ENCODE measurements at regions not wholly inside any gene's neighbourhood (a gene's known extent, or its start where the extent isn't known, plus 50 kb on each side); places are given as distances from the start of the nearest gene placed in this dataset.

DNA sequence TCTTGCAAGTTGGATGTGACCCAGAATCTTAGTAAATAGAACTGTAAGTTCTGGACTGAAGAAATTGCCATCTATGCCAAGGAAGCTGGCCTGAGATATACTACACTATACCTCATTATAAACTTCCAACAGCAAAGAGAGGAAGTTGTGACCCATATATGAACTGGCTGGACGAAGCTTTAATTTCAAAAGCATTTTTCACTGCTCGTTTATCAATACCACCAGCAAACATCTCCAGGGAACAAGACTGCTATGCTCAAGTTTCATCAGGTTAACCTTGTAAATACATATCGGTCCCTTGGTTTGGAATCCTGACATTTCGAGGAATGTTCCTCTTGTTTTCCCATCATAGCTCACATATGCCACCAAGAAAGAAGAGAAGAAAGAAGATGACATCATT, 334.5 kb upstream of the IGFBP7 start:
- no peak for DNase-seq

DNA sequence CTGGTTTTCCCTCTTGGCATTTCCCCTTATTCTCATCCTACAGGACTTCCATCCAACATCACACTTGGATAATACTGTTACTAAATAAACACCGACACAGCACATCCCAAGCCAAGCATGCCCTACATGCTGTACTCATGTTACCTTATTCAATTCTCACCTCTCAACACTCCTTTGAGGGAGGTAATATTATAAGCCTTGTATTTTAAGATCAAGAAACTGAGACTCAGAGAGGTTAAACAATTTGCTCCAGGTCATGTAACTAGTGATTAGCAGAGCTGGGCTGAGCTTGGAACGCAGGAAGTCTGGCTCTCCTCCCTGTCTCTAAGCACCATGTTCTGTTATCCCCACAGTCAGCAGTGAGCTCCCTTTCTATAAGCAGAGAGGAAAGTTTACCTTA, 333.6 kb upstream of the IGFBP7 start:
- no peak for DNase-seq

DNA sequence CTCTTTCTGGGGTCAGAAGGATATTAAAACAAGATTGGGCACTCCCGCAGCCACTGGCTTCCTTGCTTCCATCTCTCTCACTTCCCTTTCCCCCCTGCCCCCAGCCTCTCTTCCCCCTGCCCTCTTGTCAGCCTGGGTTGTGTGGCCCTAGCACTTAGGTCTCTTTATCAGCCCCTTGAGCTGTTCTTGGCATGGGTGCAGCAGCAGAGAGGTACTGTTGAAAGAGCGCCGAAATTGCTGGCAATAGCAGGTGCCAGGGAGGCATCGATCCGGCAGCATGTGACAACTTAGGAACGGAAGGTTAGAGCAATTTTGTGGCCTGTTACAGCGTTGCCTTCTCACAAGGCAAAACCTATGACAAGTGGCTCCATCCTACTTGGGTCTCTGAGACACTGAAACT, 333.1 kb upstream of the IGFBP7 start:
- DNase-seq: no peak

DNA sequence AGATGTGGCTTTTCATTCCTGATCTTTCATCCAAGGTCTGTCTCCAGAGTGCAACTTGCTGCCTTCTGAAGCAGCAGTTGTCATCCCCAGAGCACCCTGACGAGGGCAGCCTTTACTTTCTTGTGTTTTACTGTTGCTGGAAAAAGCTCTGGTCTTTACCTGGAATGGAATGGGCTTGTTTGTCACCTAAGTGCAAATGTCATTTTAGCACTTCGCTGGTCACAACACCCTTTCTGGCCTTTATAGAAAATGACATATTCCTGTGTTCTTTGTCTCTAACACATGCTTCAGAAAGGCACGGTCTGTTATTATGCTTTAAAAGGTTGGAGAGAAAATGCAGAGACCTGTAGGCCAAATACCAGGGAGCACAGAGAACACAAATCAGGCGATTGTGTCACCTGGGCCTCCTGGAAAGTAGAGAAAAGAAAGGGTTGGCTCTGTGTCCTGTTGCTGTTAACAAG, 332.7 kb upstream of the IGFBP7 start:
- DNase-seq: peak; percentile 20

DNA sequence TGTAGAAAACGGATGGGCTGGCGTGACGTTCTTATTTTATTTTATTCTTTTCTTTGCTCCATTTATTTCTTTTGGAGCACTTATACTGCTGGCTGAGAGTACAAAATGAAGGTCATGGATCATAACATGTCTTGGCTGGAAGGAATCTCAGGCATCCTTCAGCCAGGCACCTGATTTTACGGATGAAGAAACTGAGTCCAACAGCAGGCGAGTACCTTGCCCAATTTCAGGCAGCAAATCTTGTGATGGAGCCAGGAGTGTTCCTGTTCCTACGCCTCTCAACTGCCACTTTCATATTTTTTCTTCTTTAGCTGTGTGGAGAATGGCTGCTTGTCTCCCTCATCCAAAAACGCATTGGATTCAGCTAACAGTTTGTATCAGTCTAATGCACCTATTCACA, 332.1 kb upstream of the IGFBP7 start:
- DNase-seq: no peak

DNA sequence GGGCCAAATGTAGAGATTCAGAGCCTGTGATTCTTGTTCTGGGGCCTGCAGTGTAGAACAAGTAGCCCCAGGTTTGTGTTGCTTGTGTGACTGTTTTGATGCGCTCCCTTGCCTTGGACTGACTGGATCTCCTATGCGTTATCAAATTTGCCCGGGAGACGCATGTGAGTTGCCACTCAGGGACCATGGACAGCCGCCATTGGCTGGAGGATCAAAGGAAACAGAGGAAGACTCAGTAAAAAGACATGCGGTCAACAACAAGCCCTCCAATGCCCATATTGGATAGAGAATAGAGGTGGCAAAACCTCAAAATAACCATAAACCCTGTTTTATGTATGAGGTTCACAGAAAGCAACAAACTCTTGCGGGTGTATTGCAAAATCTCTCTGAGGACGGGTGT, 327.5 kb upstream of the IGFBP7 start:
- DNase-seq: no peak

DNA sequence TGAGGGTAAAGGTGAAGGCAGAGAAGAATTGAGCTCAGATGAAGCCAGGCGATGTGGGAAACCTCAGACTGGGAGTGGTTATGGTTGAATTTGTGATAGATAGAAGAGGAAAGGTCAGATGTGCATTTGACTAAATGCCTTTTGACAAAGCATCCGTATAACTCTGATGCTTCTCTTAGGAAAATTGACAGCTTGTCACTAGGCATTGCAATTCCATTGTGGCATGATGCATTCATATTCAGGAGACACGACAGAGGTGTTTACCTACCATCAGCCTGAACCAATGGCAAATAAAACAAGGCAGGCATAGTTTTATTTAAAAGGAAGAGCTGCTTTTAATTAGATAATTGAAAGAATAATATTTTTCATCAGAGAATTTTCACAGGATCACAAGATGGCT, 325.1 kb upstream of the IGFBP7 start:
- DNase-seq: no peak

DNA sequence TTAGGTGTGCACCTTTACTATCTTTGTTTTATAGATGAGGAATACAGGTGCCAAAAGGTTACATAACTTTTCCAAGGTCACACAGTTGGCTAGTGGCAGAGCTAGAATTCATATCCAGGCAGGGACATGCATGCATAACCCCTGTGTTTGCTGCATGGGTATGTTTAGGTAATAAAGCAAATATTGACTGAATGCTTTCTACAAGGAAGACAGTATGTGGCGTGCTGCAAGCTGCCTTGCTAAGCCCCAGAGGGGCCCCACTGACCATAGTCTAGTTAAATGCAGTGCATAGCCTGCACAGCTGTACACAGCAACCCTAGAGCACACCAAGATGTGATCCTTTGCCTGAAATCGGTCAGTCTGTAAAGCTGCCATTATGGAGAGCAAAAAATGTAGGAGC, 320.5 kb upstream of the IGFBP7 start:
- DNase-seq: no peak

DNA sequence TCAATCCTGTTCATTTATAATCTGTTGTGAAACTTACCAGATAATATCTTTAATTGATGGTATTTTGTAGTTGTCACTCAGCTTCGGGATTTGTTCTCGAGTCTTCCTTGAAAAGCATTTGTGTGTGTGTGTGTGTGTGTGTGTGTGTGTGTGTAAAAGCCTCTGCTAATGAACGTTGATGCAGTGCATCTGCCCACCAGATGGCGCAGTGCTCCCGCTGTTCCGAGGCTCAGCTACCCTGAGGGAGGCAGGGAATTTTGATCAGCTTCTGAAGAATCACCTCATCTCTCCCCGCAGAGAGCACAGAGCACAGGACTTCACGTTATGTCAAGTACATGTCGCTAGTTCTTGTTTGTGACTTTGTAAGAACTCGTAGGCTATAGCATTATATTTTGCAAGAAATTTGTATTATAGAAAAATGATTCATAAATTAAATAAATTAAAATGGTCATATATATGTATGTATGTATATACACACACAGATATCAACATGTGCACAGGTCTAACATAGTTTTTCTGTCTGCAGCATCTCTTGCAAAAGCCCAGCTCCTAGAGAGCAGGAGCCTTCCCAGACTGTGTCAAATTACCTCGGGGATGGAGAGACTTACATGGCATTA, 316.7 kb upstream of the IGFBP7 start:
- peak; percentile 37 for DNase-seq

DNA sequence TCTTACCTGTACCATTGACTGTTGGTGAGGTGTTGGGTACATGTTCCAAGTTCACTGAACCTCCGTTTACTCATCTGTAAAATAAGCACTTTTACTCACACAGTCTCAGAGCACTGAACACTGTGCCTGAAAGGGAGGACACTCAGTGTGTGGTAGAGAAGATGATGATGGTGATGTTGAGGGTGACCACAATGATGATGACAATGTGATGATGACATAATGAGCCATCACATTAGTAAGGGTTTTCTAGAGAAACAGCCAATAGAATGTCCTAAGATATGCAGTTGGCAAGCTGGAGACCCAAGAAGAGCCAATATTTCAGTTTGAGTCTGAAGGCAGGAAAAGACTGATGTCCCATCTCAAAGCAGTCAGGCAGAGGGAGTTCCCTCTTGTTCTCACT, 315.4 kb upstream of the IGFBP7 start:
- no peak for DNase-seq

DNA sequence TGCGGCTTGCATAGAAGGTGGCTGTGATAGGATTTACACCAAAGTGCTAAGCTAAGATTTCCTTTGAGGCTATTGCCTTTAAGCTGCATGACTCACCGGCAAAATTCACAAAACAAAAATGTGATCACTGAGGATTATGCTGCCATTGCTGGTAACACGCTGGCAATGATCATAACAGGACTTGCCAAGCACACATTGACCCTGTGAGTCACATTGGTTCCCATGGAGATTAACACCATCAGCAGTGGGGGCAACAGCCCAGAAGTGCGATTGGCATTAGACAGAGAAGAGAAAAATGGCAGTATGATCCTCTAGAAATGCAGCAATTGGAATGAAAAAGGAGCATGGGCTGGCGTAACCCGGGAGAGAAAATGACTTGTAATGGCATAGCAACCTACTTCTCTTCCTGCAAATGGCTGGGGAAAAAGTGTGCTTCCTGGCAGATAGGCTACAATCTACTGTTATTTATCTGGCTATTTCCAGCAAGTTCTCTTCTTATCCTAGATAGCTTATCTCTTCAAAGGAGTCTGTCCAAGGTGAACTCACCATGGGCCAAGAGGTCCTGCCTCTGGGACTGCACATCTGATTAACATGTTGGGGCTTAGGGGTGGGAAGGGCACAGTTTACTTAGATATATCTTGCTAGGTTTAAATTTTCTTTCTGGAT, 314.2 kb upstream of the IGFBP7 start:
- no peak for DNase-seq

DNA sequence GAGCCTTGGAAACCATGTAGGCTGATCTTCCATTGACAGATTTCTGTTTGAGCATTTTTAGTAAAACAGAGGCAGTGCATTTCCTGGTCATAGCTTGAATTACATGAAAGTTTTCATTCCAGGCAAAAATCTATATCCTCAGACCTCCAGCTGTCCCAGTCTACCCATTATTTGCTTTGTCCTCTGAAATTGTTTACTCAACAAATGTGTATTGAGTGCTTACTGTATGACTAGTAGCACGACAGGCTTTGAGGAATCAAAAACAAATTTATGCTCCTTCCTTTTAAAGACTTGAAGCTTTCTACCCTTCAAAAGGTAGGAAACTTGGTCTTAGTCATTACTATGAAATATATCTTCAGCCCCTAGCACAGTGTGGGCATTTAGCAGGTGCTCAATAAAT, 307.9 kb upstream of the IGFBP7 start:
- DNase-seq: no peak

DNA sequence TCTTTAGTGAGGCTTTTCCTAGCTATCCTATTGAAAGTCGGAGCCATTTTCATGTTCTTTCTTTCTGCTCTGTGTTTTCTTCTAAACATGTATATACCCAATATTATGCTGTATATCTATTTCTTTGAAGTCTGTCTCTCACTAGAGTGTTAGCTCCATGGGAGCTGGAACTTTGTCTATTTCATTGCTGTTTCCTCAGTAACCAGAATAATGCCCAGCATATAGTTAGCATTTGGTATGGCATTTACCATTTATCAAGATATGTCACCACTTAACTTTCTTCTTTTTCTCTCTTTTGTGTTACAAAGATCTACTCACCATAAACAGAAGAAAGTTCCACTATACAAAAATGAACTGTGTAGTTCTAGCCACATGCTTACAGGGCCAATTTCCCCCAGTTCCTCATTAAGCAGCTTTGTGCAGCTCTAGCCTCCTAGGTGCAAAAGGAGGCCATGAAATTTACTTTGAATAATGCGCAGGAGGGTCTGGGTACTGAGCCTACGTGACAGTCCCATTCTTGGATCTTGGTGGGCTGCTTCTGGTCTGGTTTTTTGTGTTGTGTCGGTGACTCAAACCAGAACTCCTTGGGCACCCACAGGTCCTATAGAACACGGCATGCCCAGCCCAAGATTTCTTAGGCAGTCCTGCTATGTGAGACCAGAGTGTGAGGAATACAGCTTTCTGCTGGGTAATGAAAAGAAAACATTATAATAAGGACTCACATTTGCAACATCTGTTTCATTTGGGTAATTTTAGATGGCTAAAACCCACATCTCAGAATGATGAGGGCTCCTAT, 302.3 kb upstream of the IGFBP7 start:
- no peak for DNase-seq

DNA sequence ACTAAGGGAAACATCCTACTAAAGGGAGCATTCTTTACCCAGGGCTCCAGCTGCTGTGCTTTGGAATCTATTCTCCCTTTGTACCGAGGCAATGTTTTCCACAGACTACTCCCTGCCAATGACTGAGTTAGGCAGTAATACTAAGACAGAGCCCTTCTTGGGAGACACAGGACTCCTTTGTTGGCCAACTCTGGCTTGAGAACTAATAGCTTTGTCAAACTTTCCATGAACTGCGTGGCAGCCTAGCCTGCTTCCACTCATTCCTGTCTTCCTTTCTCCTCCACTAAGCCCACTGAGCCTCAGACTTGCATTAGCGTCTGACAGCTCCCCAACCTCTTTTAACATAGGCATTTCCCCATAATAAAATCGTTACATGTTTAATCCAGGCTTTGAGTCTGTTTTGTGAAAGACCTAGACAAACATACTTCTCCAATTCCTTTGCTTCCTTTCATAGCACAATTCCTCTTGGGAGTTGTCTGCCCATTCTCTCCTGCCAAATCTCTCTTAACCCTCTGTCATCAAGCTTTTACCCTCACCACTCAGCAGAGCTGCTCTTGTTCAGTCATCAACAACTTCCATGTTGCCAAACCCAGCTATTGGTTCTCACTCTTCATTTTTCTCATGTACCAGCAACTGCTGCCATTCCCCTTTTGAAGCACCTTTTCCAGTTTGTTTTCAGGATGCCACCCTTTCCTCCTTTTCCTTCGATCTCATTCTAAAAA, 300.3 kb upstream of the IGFBP7 start:
- no peak for DNase-seq

DNA sequence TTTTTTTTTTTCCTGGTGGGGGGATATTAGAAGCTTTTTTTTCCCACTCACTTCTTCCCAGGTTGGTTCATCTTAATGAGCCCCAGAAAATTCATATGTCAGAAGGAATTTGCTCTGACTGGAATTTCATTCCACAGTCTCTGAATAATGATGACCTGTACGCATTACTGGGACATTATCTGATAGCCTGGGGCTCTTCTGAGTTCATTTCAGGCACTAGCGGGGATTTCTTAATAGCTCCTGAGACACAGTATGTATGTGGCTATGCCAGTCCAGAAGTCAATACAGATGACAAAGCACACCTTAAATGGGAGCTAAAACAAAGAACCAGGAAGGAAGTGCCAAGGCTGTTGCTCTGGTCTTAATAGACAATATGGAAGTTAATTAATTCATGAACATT, 295.2 kb upstream of the IGFBP7 start:
- DNase-seq: no peak

DNA sequence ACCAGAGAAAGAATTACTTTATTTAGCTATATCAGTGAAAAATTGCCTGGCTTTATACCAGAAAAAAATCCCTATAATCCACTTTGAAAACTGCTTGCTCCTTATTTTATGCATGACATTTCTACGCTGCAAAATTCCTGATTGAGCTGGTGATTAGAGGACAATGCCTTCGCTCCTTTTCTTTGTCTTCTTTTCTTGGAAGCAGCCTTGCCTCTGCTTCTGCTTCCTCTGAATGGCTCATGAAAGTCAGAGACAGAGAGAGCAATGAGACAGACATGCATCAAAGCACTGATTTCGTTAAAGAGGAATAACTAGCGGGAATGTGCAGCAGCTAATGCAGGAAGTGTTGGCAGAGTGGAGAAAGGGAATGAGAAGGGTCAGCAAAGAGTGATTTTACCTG, 294.3 kb upstream of the IGFBP7 start:
- DNase-seq: no peak

DNA sequence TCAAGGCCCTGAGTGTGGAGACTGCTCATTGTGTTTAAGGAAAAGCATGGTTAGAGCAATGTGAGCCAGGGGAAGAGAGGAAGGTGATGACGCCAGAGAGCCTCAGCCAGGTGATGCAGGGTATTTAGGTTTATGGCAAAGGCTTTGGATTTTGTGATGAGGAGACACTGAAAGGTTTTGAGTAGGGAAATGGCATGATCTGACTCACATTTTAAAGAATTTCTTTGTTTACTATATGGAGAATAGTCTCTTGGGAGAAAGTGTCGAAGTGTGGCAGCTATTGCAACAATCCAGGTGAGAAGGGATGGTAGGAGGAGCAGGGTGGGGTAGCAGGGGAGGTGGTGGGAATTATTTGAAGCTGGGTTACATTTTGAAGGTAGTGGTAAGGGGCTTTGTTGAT, 293.4 kb upstream of the IGFBP7 start:
- no peak for DNase-seq

DNA sequence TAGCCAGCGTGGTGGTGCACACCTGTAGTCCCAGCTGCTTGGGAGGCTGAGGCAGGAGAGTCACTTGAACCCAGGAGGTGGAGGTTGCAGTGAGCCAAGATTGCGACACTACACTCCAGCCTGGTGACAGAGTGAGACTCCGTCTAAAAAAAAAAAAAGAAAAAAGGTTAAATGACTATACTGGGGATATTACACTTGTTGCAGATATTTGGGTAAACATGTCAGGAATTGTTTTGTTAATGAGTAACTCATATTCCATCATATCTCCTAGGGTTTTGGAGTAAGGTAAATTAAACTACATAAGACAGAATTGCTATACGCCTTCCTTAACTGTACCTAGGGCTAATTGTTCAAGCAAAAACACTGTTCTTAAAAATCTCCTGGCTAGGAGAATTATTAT, 291.4 kb upstream of the IGFBP7 start:
- DNase-seq: no peak

DNA sequence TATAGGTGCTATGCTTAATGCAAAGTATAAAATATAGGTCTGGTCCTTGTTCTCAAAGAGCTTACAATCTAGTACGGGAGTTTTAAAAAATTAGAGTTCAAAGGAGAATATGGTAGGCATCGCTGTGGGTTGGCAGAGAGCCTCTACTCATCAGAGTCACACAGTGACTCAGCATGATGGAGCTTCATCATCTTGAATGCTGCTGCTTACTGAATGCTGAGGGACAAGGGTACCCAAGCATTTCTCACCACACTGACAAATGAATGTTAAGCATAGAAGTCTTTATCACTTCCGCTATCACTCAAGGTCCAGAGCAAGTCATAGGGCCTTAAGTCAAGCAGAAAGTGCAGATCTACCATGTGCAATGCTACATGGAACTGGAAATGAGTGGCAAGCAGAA, 268.6 kb upstream of the IGFBP7 start:
- DNase-seq: no peak

DNA sequence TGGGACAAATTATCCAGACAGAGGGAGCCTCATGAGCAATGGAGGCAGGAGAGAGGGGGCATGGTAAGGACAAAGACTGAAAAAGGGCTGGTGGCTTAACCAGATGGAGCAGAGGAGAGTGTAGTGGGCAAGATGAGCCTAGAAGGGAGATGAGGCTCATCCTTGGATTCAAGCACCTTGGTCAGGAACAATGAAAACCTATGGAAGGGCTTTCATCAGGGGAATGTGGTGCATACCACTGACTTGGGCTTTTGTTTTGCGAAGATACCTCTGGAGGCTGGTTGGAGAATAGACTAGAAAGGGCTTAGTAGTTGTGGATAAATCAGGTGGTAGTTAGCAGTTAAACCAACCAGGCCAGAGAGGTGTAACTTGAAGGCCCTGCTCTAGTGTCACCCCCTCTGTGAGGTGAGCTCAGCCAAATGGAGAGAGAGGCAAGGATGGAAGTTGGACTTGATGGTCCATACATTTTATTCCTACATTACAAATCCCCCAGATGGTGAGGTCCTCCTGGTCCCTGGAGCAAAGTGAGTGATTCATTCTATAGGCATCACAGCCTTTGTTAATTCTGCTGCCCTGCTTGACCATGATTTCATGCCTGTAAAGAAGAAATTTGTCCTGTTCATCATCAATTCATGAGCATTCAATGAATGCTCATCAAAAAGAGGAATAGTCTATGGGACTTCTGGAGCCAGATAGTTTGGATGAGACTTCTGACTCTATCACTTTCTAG, 264.8 kb upstream of the IGFBP7 start:
- no peak for DNase-seq

DNA sequence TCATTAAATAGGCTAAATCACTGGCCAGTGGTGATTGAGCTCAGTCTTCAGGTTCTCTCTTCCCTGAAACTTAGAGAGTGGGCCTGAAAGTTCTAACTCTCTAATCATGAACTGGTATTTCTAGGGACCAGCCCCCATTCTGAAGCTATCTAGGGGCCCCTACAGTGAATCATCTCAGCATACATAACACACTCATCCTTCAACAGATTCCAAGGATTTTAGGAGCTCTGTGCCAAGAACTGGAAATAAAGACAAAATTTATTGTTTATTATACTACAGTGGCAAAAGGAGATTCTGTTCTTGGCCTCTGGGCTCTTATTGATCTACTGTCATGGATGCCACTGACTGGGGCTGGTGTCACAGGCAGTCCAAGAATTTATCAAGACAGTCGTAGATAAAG, 263.8 kb upstream of the IGFBP7 start:
- DNase-seq: no peak

DNA sequence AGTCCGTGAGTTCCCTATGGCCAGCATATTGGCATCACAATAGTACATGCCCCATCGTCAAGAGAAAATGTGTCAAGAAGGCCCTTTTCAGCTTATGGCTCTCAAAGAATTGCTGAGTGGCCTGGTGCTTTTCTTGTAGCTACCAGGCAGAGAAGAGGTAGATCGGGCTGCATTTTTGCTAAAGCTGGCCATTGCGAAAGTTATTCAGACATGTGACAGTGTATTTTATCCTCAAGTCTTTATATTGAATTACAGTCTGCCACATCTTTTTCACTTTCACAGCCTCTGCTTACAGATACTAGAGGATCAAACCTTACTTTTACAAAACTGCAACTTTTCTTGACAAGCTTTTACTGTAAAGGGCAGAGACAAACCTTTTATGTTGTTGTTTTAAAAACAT, 261.5 kb upstream of the IGFBP7 start:
- no peak for DNase-seq

DNA sequence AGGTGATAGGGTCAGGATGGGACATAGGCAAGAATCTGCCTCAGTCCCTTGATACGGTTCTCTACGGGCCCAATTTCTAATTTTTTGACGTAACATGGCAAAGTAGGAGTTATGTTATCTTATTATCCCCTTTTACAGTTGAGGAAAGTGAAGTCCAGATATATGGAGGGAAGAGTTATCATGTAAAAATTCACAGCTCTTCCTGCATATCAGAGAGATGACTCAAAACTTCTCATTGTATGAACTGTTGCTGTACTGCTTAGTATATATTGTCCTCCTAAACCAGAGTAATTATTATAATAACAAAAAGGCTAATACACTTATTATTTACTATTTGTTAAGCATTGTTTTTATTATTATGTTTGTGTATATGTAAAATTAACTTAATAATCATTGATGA, 260.5 kb upstream of the IGFBP7 start:
- DNase-seq: no peak

Data from NCI-H1694 treated with DMSO at 0.1 percent for 48 hours (cell line).